ENCODE measurements at regions not wholly inside any gene's neighbourhood (a gene's known extent, or its start where the extent isn't known, plus 50 kb on each side); places are given as distances from the start of the nearest gene placed in this dataset.
A peak's percentile ranks its signal among the peaks of the same experiment; 100 is the strongest.

DNA sequence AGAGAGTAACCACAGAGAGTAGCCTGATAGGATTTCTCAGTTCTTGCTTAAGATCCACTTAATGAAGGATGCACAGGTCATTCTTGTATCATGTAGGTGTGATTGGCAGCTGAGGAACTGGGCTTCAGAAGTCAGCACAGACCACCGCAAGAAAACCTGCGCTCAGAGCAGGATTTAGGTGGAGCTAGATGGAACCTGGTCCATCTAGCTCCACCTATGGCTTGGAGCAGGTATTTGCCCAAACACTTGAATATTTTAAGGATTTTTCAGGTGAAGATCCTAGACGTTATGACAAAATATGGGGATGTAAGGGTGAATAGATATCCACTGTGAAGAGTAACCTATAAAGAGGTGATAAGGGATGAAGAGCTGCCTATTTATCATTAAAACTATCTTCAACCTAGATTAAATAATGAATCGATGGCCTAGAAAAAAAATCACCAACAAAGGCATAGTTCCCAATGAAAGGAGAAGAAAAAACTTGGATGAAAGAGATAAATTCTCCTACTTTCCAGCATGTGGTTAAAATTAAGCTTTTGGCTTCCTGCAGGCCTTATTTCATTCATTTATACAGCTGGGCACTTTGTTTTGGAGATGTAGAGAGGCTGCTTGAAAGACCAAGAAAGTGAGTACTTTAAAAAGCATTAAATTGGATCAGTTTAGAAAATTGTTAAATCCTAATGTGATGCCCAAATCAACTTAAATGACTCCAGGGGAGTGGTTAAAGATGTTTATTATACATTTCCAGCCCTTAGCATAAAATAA, 778.4 kb upstream of the GJE1 start:
- CTCF ChIA-PET: interaction anchor here (0.6 kb wide), 1 partner anchor 1967 kb away, joined by 3 read pairs; no protein-coding TSS in a partner anchor
- DNase-seq: no peak
- no peaks in the 10 kb centered on the region for H3K9me3 Mint-ChIP-seq
- H3K4me1 Mint-ChIP-seq: no peaks in the 10 kb centered on the region
- peaks cover under 1% of the 10 kb centered on the region for H3K27me3 Mint-ChIP-seq
- H3K36me3 Mint-ChIP-seq (ENCODE audit: low read depth): no peaks in the 10 kb centered on the region
- POLR2A ChIA-PET: no interaction called here
- H3K4me3 Mint-ChIP-seq: no peak overlapping the region
- H3K27ac Mint-ChIP-seq: no peak overlapping the region

GRCh38 chr6:141351721-141352120, 781.0 kb upstream of the GJE1 start:
- H3K9me3 Mint-ChIP-seq: no peaks in the 10 kb centered on the region
- H3K4me1 Mint-ChIP-seq: no peaks in the 10 kb centered on the region
- no peaks in the 10 kb centered on the region for H3K27me3 Mint-ChIP-seq
- ChIA-PET POLR2A (no interaction called here), CTCF (no interaction called here)
- H3K36me3 Mint-ChIP-seq (ENCODE audit: low read depth): no peaks in the 10 kb centered on the region
- no peak for DNase-seq
- no peak overlapping the region for H3K27ac Mint-ChIP-seq
- no peak overlapping the region for H3K4me3 Mint-ChIP-seq

GRCh38 chr6:141349710-141350109, 783.0 kb upstream of the GJE1 start:
- Mint-ChIP-seq H3K36me3 (ENCODE audit: low read depth) (no peaks in the 10 kb centered on the region), H3K27me3 (no peaks in the 10 kb centered on the region), H3K4me3 (no peak overlapping the region), H3K4me1 (no peaks in the 10 kb centered on the region), H3K9me3 (no peaks in the 10 kb centered on the region), H3K27ac (no peak overlapping the region)
- POLR2A ChIA-PET: no interaction called here
- DNase-seq: no peak
- CTCF ChIA-PET: no interaction called here

DNA sequence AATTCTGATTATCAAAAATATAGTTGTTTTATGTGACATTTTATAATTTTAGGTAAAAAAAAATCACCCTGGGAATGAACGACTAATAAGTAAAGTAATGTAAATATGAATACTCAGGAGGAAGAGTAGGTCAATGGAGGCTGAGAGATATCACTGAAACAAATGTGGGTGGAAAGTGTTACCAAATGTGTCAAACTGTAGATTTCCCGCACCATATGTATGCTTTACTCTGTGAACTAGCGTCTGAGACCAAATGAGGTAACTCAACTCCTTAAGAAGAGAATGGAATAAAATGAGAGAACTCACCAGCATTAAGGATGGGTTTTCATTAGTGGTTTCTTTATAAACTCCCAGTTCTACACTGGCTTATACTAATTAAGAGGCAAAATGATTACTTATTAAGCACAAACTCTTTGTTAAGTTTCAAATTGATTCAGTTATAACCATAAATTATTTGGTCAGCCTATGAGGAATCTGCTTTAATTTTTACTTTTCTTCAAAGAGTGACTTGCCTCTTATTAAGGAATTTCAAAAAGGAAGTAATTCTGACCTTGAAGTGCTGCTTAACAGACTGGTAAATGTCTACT, 784.7 kb upstream of the GJE1 start:
- no peaks in the 10 kb centered on the region for H3K4me1 Mint-ChIP-seq

DNA sequence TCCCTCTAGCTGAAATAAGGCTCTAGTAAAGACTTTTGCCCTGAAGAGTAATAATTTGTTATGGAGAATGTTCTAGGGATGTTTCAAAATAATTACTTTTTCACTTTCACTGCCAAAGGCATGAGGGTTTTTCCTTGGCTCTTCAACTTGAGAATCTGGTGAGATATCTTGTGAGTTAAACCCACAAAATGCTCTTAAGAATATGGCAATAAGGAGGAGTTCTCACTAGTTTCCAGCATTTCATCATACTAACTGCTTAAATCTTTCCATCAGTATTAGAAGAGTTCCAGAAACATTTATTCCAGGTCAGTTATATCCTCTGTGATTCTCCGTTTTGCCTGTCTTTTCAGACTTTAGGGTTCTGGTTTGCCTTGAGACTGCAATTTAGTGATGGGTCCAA, 785.6 kb upstream of the GJE1 start:
- H3K9me3 Mint-ChIP-seq: no peaks in the 10 kb centered on the region
- no peak overlapping the region for H3K4me3 Mint-ChIP-seq
- no peaks in the 10 kb centered on the region for H3K27me3 Mint-ChIP-seq
- H3K36me3 Mint-ChIP-seq (ENCODE audit: low read depth): no peaks in the 10 kb centered on the region
- POLR2A ChIA-PET: interaction anchor here (0.6 kb wide), 1 partner anchor 228 kb away, joined by 3 read pairs; no protein-coding TSS in a partner anchor
- CTCF ChIA-PET: no interaction called here
- H3K27ac Mint-ChIP-seq: no peak overlapping the region
- H3K4me1 Mint-ChIP-seq: no peaks in the 10 kb centered on the region
- DNase-seq: no peak

More for the DNA sequence above, 784.7 kb upstream of the GJE1 start:
- ChIA-PET POLR2A (no interaction called here), CTCF (no interaction called here)
- H3K4me3 Mint-ChIP-seq: no peak overlapping the region
- H3K27ac Mint-ChIP-seq: no peak overlapping the region
- H3K9me3 Mint-ChIP-seq: no peaks in the 10 kb centered on the region
- H3K36me3 Mint-ChIP-seq (ENCODE audit: low read depth): no peaks in the 10 kb centered on the region
- no peak for DNase-seq
- H3K27me3 Mint-ChIP-seq: no peaks in the 10 kb centered on the region

- no peak overlapping the region for H3K4me3 Mint-ChIP-seq
- ChIA-PET POLR2A (no interaction called here), CTCF (no interaction called here)
- no peaks in the 10 kb centered on the region for H3K27me3 Mint-ChIP-seq
- no peaks in the 10 kb centered on the region for H3K4me1 Mint-ChIP-seq
- H3K27ac Mint-ChIP-seq: no peak overlapping the region
- H3K36me3 Mint-ChIP-seq (ENCODE audit: low read depth): no peaks in the 10 kb centered on the region
- DNase-seq: no peak
- no peaks in the 10 kb centered on the region for H3K9me3 Mint-ChIP-seq
Measured at GRCh38 chr6:141346535-141346934, 786.2 kb upstream of the GJE1 start.

DNA sequence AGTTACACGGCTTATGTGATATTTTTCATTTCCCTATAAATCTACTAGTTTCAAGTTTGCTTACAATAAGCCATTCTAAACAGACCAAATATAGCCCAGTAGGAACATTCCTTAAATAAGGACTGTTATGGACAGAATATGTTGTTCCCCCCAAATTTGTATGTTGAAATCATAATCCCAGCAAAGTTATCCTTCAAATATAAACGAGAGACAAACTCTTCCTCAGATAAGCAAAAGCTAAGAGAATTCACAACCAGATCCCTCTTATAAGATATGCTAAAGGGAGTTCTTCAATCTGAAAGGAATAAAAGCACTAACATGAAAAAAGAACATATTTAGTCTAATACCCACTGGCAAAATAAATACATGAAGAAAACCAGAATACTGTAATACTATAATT, 795.5 kb upstream of the GJE1 start:
- Mint-ChIP-seq H3K36me3 (ENCODE audit: low read depth) (no peaks in the 10 kb centered on the region), H3K27me3 (peaks cover 2% of the 10 kb centered on the region), H3K4me1 (no peaks in the 10 kb centered on the region), H3K9me3 (no peaks in the 10 kb centered on the region), H3K4me3 (no peak overlapping the region), H3K27ac (no peak overlapping the region)
- ChIA-PET POLR2A (no interaction called here), CTCF (no interaction called here)
- no peak for DNase-seq

GRCh38 chr6:141335477-141336273, 797.0 kb upstream of the GJE1 start:
- Mint-ChIP-seq H3K4me1 (no peaks in the 10 kb centered on the region), H3K36me3 (ENCODE audit: low read depth) (no peaks in the 10 kb centered on the region), H3K9me3 (no peaks in the 10 kb centered on the region), H3K27ac (no peak overlapping the region), H3K4me3 (no peak overlapping the region), H3K27me3 (peaks cover 1% of the 10 kb centered on the region)
- CTCF ChIA-PET: interaction anchor here (0.7 kb wide), 1 partner anchor 85 kb away, joined by 3 read pairs; no protein-coding TSS in a partner anchor
- POLR2A ChIA-PET: no interaction called here
- no peak for DNase-seq

GRCh38 chr6:141326925-141327324, 805.8 kb upstream of the GJE1 start:
- Mint-ChIP-seq H3K4me1 (peaks cover 8% of the 10 kb centered on the region), H3K36me3 (ENCODE audit: low read depth) (no peaks in the 10 kb centered on the region), H3K27me3 (no peaks in the 10 kb centered on the region), H3K27ac (no peak overlapping the region), H3K9me3 (no peaks in the 10 kb centered on the region), H3K4me3 (peak overlapping the region; percentile 10)
- ChIA-PET CTCF (interaction anchor here (0.5 to 0.8 kb wide), 2 partner anchors 235 to 236 kb away, joined by 3 to 4 read pairs; no protein-coding TSS in a partner anchor), POLR2A (no interaction called here)
- DNase-seq: no peak

DNA sequence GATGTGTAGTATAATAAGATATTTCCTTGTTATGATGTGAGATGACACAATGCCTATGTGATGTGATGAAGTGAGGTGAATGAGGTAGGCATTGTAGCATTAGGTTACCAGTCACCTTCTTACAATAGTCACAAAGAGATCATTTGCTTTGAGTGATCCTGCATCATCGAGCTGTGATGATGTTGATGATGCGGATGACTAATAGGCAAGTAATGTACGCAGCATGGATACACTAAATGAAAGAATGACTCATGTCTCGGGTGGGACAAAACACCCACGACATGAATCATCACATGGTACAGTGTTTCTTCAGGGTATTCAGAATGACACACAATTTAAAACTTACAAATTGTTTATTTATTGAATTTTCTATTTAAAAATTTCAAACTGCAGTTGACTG, 806.3 kb upstream of the GJE1 start:
- POLR2A ChIA-PET: no interaction called here
- H3K27ac Mint-ChIP-seq: no peak overlapping the region
- H3K4me1 Mint-ChIP-seq: peaks cover 8% of the 10 kb centered on the region
- no peak overlapping the region for H3K4me3 Mint-ChIP-seq
- H3K9me3 Mint-ChIP-seq: no peaks in the 10 kb centered on the region
- no peaks in the 10 kb centered on the region for H3K27me3 Mint-ChIP-seq
- CTCF ChIA-PET: interaction anchor here (0.8 kb wide), 1 partner anchor 235 kb away, joined by 4 read pairs; no protein-coding TSS in a partner anchor
- H3K36me3 Mint-ChIP-seq (ENCODE audit: low read depth): no peaks in the 10 kb centered on the region
- DNase-seq: peak; percentile 20

GRCh38 chr6:141321493-141322347, 811.0 kb upstream of the GJE1 start:
- Mint-ChIP-seq H3K4me1 (peaks cover 3% of the 10 kb centered on the region), H3K4me3 (no peak overlapping the region), H3K27ac (no peak overlapping the region), H3K9me3 (no peaks in the 10 kb centered on the region), H3K36me3 (ENCODE audit: low read depth) (no peaks in the 10 kb centered on the region), H3K27me3 (peaks cover 2% of the 10 kb centered on the region)
- POLR2A ChIA-PET: no interaction called here
- no peak for DNase-seq
- CTCF ChIA-PET: no interaction called here

DNA sequence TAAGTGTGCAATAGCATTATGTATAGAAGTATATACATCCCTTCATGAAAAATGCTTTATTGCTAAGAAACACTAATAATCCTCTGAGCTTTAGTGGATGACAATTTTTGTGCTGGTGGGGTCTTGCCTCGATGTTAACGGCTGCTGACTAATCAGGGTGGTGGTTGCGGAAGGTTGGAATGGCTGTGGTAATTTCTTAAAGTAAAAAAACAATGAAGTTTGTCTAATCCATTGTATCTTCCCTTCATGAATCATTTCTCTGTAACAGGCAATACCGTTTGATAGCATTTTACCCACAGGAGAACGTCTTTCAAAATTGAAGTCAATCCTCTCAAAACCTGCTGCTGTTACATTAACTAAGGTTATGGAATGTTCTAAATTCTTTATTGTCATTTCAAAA, 816.5 kb upstream of the GJE1 start:
- no peaks in the 10 kb centered on the region for H3K9me3 Mint-ChIP-seq
- no peak overlapping the region for H3K27ac Mint-ChIP-seq
- no peak for DNase-seq
- no peaks in the 10 kb centered on the region for H3K4me1 Mint-ChIP-seq
- H3K4me3 Mint-ChIP-seq: no peak overlapping the region
- peaks cover 2% of the 10 kb centered on the region for H3K27me3 Mint-ChIP-seq
- H3K36me3 Mint-ChIP-seq (ENCODE audit: low read depth): no peaks in the 10 kb centered on the region
- CTCF ChIA-PET: no interaction called here
- POLR2A ChIA-PET: no interaction called here

GRCh38 chr6:141313986-141314385, 818.7 kb upstream of the GJE1 start:
- CTCF ChIA-PET: no interaction called here
- POLR2A ChIA-PET: no interaction called here

More at GRCh38 chr6:141313986-141314385, 818.7 kb upstream of the GJE1 start:
- Mint-ChIP-seq H3K36me3 (ENCODE audit: low read depth) (no peaks in the 10 kb centered on the region), H3K4me1 (no peaks in the 10 kb centered on the region), H3K27ac (no peak overlapping the region), H3K4me3 (no peak overlapping the region), H3K9me3 (no peaks in the 10 kb centered on the region), H3K27me3 (peaks cover 1% of the 10 kb centered on the region)
- no peak for DNase-seq

Measured in activated CD4-positive, alpha-beta T cell treated with anti-CD3 and anti-CD28 coated beads, Interleukin-2, amount 10 ng/mL, durations not matched to agents 7 days and 5 days (primary cell).